Activated CD8-positive, alpha-beta T cell treated with anti-CD3 and anti-CD28 coated beads for 36 hours (primary cell): ENCODE measurements at regions not wholly inside any gene's neighbourhood (a gene's known extent, or its start where the extent isn't known, plus 50 kb on each side); places are given as distances from the start of the nearest gene placed in this dataset.

Experiments used
- ATAC-seq: fragments of 200-7000 bp; cut with Tn5 transposase; one replicate; pipeline ENCODE4 v1.10.0; 2021; ENCODE audit warnings: mild to moderate bottlenecking, moderate library complexity
- CTCF ChIA-PET: fragments of 350-600 bp; sonication (Branson Sonifier 250); formaldehyde crosslinking; loops from one replicate; lab custom pipeline; 2021; ENCODE audit warnings: antibody characterized with exemption; lab: Charles Lee
- POLR2A ChIA-PET: fragments of 350-600 bp; sonication (Branson Sonifier 250); formaldehyde crosslinking; loops from one replicate; lab custom pipeline; 2021; ENCODE audit warnings: antibody characterized with exemption; lab: Charles Lee
- DNase-seq: peaks from one replicate; pipeline ENCODE4 v3.0.0-alpha.2; 2020
- H3K27ac Mint-ChIP-seq: one replicate; pipeline ENCODE4 v1.8.0; 2021; ENCODE audit warnings: mild to moderate bottlenecking, mixed read lengths
- H3K27me3 Mint-ChIP-seq: one replicate; pipeline ENCODE4 v1.8.0; 2021; ENCODE audit warnings: mixed read lengths
- H3K36me3 Mint-ChIP-seq: one replicate; pipeline ENCODE4 v1.8.0; 2021; ENCODE audit warnings: low read depth, mixed read lengths
- H3K4me1 Mint-ChIP-seq: one replicate; pipeline ENCODE4 v1.8.0; 2021; ENCODE audit warnings: low read depth, mixed read lengths
- H3K4me3 Mint-ChIP-seq: one replicate; pipeline ENCODE4 v1.8.0; 2021; ENCODE audit warnings: mild to moderate bottlenecking, moderate library complexity, mixed read lengths
- H3K9me3 Mint-ChIP-seq: one replicate; pipeline ENCODE4 v1.8.0; 2021; ENCODE audit warnings: mixed read lengths
- intact Hi-C: fragments of 100-400 bp; cut with micrococcal nuclease; formaldehyde crosslinking; loops from one replicate; pipeline ENCODE4 v1.10.0; 2022
- TF ChIP-seq, protein P1 (sequence below): fragments of 200-600 bp; IDR thresholded peaks from one replicate; pipeline ENCODE4 v1.8.0; 2022; ENCODE audit warnings: antibody characterized with exemption, mild to moderate bottlenecking

DNA sequence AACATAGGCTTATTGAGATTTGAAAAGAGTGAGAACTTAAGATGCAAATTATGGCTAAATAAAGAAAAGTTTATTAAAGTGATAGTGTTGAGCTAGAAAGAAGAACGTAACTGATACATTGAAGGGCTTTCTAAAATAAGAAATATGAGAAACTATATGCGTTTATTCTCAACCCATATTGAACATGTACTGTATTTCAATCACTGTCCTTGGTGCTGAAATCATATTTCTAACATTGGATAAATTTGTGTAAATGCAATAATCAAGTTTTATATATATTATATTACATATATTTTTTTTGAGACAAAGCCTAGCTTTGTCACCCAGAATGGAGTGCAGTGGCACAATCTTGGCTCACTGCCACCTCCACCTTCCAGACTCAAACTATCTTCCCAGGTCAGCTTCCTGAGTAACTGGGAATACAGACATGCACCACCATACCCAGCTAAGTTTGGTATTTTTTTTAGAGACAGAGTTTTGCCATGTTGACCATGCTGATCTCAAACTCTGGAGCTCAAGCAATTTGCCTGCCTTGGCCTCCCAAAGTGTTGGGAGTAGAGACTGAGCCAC, 1065.8 kb downstream of the REEP3 start:
- no peak for DNase-seq
- TF ChIP-seq, protein P1, sequence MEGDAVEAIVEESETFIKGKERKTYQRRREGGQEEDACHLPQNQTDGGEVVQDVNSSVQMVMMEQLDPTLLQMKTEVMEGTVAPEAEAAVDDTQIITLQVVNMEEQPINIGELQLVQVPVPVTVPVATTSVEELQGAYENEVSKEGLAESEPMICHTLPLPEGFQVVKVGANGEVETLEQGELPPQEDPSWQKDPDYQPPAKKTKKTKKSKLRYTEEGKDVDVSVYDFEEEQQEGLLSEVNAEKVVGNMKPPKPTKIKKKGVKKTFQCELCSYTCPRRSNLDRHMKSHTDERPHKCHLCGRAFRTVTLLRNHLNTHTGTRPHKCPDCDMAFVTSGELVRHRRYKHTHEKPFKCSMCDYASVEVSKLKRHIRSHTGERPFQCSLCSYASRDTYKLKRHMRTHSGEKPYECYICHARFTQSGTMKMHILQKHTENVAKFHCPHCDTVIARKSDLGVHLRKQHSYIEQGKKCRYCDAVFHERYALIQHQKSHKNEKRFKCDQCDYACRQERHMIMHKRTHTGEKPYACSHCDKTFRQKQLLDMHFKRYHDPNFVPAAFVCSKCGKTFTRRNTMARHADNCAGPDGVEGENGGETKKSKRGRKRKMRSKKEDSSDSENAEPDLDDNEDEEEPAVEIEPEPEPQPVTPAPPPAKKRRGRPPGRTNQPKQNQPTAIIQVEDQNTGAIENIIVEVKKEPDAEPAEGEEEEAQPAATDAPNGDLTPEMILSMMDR, result no peak
- Mint-ChIP-seq H3K4me1 (no peaks in the 10 kb centered on the region), H3K9me3 (peaks cover 11% of the 10 kb centered on the region), H3K27ac (no peak overlapping the region), H3K36me3 (no peaks in the 10 kb centered on the region), H3K4me3 (no peak overlapping the region), H3K27me3 (no peaks in the 10 kb centered on the region)
- ChIA-PET CTCF (no interaction called here), POLR2A (no interaction called here)
- intact Hi-C loops, result no loop called here
- no peak for ATAC-seq

DNA sequence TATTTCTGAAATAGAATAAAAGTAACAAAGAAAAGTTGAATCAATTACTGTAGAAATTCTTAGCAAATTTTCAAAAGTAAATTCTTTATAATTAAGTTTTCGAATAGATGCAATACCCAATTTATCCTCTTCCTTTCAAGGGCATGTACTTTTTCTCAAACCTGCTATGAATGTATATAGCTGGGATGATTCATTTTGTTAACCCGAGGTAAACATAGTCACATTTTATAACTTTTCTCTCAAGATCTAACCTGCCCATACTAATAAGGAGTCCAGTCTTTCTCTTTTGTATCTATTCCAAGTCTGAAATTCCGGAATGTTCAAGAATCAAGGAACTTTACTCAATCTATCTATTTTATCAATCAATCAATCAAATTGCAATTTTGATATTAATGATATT, 1072.9 kb downstream of the REEP3 start:
- POLR2A ChIA-PET, result no interaction called here
- Mint-ChIP-seq H3K9me3 (peaks cover 4% of the 10 kb centered on the region), H3K36me3 (no peaks in the 10 kb centered on the region), H3K4me1 (no peaks in the 10 kb centered on the region), H3K4me3 (no peak overlapping the region), H3K27ac (no peak overlapping the region), H3K27me3 (no peaks in the 10 kb centered on the region)
- DNase-seq (no peak), ATAC-seq (no peak)
- TF ChIP-seq, protein P1, result no peak
- intact Hi-C loops, result no loop called here
- CTCF ChIA-PET, result no interaction called here

DNA sequence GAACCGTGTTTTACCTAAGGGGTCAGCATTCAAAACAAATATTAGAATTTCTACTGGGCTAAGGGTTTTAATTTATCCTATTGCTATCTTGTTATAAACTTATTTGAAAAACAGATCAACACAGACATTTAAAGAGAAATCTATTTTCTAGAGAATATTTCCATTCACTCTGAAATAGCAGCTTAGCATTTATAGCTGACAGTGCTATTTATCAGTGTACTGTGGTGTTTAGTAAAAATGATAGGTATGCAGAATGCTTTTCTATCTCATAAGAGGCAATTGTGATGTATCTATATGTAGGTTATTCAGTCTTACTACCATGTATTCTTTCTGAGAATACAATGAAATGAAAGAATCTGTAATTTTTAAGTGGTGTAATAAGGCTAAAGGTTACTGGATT, 1077.4 kb downstream of the REEP3 start:
- Mint-ChIP-seq H3K4me1 (no peaks in the 10 kb centered on the region), H3K4me3 (no peak overlapping the region), H3K27ac (no peak overlapping the region), H3K36me3 (no peaks in the 10 kb centered on the region), H3K9me3 (no peaks in the 10 kb centered on the region), H3K27me3 (no peaks in the 10 kb centered on the region)
- intact Hi-C loops, result no loop called here
- ATAC-seq (no peak), DNase-seq (no peak)
- ChIA-PET POLR2A (no interaction called here), CTCF (no interaction called here)
- TF ChIP-seq, protein P1, result no peak

DNA sequence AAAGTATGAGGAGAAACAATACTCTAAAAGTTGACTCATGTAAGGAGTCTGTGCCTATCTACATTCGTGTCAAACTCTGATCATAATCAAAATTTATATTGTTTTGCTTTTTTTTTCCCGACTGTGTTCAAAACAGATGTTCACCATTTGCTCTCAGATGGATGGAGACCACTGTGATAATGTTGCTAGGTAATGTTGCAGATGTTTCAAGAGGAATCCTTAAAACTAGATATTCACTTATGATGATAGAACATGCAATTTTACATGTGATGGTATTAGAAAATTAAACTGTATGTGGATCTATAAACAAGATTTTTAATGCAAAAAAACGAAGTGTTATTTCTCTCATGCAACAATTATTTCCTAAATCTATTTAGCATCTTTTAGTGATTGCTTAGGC, 1080.1 kb downstream of the REEP3 start:
- H3K36me3 Mint-ChIP-seq, result no peaks in the 10 kb centered on the region
- ChIA-PET CTCF (no interaction called here), POLR2A (no interaction called here)
- DNase-seq (no peak), ATAC-seq (no peak)
- H3K27ac Mint-ChIP-seq, result no peak overlapping the region
- H3K4me3 Mint-ChIP-seq, result no peak overlapping the region
- intact Hi-C loops, result no loop called here
- H3K4me1 Mint-ChIP-seq, result no peaks in the 10 kb centered on the region
- no peaks in the 10 kb centered on the region for H3K9me3 Mint-ChIP-seq
- TF ChIP-seq, protein P1, result no peak
- H3K27me3 Mint-ChIP-seq, result no peaks in the 10 kb centered on the region

DNA sequence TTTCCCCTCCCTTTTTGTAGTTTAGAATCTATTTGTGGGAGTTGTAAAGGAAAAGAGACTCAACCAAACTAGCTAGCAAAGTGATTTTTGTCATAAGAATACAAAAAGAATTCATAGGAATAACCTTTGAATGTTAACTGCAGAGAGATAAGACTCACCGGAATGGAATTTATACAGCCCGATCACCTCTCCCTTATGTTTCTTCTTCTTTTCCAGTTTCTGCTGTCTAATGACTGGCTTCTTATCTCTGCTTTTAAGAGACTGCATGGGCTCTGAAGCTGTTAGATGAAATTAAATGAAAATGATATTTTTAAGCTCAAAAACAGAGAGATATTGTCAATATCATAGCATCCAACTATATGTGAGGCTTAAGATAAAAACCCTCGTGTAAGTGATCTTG, 1095.9 kb downstream of the REEP3 start:
- TF ChIP-seq, protein P1, result no peak
- no peak for DNase-seq
- Mint-ChIP-seq H3K4me3 (no peak overlapping the region), H3K4me1 (no peaks in the 10 kb centered on the region), H3K27ac (no peak overlapping the region), H3K27me3 (no peaks in the 10 kb centered on the region), H3K36me3 (no peaks in the 10 kb centered on the region), H3K9me3 (peaks cover 1% of the 10 kb centered on the region)
- CTCF ChIA-PET, result no interaction called here
- POLR2A ChIA-PET, result no interaction called here
- ATAC-seq, result no peak
- intact Hi-C loops, result no loop called here
